Stimulated activated CD4-positive, alpha-beta T cell treated with anti-CD3 and anti-CD28 coated beads, Interleukin-15, amount 100 ng/mL, for 24 hours (primary cell): ENCODE measurements at regions not wholly inside any gene's neighbourhood (a gene's known extent, or its start where the extent isn't known, plus 50 kb on each side); places are given as distances from the start of the nearest gene placed in this dataset.

Source experiments
- DNase-seq: peaks from one replicate; pipeline ENCODE4 v3.0.0-alpha.2; 2020

DNA sequence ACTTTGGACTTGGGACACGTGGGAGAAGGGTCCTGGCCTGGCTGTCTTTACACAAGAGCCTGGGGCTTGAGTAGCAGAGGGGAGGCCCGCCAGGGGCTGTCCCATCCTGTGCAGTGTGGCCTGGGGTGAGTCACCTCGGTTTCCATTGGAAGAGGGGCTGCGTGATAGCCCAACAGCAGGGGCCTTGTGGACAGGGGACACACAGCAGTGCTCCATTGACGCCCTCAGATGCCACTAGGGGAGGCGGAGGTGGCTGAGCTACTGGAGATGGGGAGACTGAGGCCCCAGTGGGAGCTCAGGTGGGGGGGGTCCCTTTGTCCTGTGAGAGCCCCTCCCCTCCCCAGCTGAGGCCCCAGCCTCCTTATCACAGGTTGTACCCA, 50.0 kb upstream of the RNU6ATAC start:
- DNase-seq, result no peak

DNA sequence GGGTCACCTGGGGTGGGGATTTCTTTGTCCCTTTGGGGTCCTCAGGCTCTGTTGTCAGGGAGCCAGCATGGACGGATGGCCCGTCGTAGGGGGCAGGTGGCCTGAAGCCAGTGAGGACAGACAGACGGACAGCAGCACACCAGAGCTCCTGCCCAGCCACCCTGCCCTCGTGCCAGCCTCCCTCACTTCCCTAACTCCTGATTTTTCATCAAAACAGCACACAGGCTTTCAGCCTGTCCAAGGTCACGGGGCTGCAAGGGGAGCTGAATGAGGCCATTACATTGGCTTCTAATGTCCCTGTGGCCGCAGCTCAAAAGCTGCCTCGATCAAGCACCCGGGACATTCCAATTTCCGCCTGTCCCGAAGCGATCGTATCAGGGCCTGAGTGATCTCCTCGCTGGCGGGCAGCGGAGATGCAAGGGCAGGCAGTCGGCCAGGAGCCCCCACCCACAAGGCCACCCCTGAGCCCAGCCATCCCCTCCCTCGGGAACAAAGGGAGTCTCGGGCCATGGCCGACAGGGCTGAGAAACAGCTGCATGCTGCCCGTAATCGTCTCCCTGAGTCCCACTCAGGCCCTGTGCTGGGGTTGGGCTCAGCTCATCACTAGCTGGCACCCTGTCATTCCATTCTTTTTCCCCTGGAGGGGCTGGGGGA, 50.5 kb upstream of the RNU6ATAC start:
- no peak for DNase-seq

DNA sequence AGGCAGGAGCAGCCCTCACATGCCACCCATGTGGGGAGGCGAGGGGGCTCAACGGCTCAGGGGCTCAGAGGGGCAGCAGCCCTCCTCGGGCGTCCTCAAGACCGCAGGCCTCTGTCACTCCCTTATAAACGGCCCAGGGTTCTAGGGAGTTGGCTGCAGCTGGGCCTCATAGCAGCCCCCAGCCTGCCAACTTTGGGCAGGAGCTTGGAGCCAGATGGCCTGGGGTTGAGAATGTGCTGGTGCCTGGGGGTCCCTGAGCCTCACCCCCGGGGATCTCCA, 51.0 kb upstream of the RNU6ATAC start:
- DNase-seq, result no peak

DNA sequence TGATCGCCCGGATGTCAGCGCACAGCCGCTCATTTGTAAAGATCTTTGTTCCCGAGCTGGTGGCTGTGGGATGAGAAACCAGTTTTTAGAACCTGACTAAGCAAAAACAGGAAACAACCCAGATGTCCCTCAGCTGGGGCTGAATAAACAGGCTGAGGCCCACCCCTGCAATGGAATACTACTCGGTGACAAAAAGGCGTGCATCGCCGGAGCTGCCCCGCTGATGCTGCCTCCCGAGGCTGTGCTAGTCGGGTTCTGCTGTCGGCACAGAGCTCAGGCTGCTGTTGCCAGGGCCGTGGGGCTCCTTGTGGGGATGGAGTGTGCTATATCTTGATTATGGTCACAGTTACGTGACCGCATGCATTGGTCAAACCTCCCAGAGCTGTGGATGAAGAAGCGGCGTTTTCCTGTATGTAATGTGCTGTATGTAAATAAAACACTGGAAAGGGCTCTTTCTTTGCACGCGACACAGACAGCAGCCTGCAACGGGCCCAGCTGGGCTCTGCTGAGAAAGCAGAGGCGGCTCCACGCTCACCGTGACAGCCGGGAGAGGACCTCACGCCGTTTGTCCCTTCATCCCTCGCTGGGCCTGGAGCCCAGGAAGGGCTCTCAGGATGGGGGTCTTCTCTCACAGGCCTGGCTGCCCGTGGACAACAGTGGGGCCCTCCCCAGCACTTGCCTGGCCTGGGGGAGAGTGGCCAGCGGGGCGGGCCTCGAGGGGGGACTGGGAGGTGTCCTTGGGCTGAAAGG, 51.5 kb upstream of the RNU6ATAC start:
- no peak for DNase-seq

DNA sequence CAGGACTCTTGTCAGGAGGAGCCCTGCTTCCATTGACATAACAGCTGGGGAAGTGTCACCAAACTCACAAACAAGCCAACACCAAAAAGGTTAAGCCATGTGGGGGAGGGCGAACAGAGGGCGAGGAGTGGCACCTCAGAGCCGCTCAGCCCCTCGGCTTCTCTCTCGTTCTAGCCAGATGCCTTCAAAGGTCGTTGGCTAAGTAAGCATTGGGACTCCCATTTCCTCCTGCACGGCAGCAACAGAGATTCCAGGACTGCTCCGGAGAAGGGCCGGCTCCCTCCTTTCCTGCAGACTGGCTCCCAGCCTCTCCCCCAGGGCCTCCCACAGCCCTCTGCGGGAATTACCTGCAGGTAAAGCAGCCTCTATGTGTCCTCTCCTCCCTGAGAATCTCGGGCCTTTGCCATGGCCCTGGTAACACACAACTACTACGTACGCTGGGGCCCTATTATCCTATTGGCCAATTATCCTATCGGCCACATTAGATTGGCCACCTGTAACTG, 52.1 kb upstream of the RNU6ATAC start:
- no peak for DNase-seq

DNA sequence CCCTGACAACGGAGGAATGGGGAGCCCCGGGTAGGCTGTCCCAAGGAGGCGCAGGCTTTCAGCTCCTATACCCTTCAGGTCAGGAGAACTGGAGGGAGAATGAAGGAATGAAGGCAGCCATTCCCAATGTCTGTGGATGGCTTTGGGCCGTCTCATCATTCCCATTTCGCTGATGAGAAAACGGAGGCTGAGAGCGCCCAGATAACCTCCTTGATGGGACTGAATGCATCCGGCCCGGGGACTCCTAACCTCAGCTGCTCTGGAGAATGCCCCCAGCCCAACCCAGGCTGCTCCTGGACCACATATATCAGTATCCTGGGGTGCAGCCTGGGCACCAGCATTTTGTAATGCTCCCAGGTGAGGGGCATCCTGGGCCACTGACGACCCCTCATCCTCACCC, 52.6 kb upstream of the RNU6ATAC start:
- no peak for DNase-seq

DNA sequence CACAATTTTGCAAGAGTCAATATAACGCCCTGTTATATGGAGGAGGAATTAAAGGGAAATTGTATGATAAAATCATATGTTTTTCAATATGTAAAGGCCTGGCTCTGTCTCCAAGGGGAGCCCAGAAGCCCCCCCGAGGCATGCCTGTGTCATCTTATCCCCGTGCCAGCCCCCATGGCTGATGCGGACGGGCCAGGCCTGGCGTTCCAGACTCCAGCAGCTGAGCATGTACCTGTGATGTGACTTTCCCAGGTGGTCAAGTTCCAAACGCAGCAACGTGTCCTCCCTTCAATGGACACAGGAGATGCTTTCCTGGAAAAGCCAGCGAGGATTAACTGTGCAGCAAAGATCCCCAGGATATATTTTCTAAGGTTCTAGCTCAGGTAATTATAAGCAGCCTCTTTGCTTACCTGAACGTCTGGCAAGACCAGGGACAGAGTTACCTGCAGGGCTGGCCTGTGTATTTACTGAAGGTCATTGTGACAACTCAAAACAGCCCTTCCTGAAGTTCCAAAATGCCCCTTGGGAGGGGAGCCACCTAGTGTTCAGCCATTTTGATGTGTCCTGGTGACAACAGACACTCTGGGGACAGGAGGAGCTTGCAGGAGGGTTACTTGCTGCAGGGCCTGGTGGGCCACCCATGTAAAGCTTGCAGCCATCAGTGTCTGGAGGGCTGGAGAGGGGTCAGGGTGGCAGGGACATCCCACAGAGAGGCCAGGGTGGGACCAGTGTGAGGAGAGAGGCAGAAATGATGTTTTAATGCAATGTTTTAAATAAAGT, 53.3 kb upstream of the RNU6ATAC start:
- no peak for DNase-seq

DNA sequence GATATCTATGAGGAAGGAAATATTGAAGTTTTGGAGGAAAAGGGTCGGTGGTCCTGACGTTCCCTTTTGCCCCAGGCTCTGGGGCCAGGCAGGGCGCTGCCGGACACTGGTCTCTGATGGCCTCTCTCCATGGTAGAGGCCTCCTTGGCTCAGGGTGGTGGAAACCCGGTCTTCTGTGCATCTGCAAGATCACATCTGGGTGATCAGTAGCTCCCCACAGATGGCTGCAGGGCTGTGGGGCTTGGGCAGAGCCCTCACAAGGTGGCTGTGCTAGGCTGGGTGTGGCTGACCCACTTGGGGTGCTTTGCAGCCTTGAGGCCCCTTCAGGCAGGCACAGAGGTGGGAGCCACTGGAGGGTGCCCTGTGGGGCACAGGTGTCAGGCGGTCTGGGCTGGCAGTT, 53.9 kb upstream of the RNU6ATAC start:
- DNase-seq, result no peak

DNA sequence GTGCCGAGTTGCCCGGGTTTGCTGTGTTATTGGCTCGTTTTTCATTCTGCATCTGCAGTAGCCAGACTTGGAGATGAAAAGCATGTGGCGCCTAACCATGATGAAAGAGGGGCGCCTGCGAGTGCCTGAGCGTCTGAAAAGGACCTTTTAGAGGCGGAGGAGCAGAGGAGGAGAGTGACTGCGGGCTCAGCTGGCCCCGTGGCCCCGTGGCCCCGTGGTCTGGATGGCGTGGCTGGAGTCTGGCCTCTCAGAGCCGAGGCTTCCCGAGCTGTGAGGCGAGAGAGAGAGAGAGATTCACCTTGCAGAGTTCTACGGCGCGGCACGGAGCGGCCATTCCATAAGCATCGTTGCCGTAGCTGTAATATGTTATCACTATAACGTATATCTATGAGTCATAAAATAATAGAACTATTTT, 55.3 kb upstream of the RNU6ATAC start:
- no peak for DNase-seq

DNA sequence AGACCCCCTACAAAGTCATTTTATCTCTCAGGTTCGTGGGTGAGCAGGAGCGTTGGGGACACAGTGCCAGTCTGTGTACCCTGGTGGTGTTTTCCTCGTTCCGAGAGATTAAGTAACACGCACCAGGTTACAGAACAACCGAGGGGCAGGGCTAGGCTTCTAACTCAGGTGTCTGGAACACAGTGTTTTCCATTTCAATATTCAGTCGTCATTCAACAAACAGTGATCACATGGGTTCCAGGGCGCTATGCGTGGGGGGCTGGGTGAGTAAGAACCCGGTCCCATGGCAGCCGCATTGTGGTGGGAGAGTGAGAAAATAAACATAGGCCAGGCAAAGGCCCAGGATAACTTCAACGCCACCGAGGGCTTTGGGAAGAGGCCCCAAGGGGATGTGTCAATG, 55.9 kb upstream of the RNU6ATAC start:
- no peak for DNase-seq

DNA sequence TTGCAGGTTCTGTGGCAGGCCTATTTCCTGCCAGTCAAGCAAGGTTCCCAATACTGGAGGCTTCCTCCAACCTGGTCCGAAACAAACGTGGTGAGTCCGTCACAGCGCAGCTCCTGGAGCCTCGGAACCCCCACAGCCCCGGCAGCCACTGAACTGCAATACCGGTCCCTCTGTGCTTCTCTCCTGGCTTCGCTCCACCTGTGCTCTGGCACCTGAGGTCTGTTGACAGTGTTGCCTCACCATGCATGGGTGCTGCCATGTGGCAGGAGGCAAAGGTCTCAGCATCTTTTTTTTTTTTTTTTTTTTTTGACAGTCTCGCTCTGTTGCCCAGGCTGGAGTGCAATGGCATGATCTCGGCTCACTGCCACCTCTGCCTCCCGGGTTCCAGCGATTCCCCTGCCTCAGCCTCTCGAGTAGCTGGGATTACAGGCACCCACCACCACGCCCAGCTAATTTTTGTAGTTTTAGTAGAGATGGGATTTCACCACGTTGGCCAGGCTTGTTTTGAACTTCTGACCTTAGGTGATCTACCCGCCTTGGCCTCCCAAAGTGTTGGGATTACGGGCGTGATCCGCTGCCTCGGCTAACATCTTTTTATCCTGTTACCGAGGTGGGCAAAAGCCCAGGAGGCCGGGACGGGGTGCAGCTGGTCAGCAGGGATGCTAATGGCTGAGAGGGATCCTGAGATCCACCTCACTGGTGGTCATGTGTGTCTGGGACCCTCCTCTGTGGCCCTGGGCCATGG, 57.1 kb upstream of the RNU6ATAC start:
- DNase-seq, result no peak

DNA sequence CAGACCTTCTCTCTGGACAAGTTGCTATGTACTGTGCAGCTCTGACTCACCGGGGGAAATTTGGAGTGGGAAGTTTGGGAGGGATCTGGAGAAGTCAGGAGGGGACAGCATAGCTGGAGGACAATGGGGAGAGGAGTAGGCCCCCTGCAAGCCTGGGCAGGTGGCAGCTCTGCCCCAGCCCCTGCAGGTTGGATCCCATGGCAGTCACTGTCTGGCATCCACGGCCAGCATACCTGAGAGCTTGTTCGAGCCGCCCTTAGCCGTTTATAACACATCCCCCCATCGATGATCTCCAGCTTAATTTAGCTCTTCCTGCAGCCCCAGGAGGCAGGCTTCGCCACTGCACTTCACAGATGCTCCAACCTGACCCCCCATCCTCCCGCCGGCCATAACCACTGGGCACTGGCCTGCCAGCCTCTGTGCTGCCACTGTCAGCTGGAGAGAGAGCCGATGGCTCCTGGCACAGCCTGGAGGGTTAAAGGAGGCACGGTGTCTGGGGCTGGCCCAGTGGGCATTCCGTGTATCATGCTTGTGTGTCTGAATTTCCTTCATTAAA, 57.7 kb upstream of the RNU6ATAC start:
- no peak for DNase-seq

DNA sequence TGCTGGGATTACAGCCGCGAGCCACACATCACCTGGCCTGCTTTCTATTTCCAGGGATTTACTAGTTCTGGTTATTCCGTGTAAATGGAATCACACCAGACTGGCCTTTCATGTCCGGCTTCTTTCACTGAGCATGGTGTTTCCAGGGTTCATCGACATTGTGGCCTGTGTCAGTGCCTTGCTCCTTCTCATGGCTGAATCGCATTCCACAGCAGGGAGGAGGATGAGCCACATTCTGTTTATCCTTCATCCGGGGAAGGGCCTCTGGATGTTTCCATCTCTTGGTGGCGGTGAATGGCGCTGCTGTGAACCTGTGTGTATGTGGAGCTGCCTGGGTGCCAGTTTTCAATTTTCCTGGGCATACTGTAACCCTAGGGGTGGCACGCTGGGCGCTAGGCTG, 58.7 kb upstream of the RNU6ATAC start:
- no peak for DNase-seq

DNA sequence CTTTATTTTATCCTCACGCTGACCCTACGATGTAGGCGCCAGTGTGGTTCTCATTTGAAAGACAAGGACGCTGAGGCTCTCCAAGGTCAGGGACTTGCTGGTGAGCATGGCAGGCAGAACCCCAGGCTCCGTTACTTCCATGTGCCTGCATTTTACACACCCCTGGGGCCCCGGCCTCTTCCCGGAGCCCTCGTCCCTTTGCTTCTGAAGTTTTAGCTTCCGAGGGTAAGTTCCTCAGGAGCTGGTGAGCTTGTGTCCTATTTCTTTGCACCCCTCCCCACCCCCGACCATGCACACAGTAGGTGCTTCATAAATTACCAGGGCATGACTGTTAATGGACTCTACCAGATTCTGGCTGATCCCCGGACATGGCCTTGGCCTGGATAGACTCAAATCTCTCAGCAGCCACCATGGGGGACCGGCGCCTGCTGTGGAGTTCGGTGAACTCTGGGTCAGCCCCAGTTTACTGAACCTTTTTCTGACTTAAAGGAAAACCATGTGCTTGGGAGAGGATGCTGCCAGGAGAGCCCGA, 59.3 kb upstream of the RNU6ATAC start:
- no peak for DNase-seq

DNA sequence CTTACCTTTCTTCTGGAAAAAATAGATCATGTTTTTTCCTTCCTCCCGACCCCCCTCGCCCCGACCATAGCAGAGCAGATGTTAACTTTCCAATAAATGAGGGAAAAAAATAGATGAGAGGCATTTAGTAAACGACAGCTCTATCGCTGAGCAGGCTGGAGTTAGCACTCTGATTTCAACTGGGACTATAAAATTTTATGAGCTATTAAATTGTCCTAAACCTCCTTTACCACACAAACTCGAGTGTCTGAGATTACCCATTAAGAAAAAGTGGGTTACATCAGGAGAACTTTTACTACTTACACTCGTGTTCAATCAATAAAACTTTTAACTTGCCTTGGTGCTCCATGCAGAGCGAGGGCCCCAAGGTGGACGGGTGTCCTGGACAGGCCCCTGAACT, 59.8 kb upstream of the RNU6ATAC start:
- no peak for DNase-seq

DNA sequence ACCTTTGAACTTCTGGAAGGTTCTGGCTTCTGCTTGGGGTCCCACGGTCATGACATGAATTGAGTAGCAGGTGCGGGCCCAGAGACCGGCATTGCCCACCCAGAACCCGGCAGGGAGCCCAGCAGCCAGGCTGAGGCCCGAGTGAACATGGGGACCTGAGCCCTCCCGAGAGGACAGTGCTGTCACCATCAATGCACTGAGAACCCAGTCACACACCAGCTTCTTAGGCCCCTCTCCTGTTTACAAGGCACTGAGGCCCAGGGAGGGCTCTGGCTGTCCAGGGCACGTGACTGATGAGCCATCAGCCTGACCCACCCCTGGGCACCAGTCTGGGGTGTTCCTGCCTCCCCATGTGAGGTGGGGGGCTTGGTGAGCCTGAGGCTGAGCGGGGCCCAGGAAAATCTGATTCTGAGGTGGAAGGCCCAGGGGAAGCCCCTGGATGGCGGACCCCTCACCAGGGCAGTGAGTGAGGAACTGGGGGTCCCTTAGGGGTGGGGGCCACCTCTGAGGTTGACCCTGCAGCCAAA, 60.3 kb upstream of the RNU6ATAC start:
- no peak for DNase-seq

DNA sequence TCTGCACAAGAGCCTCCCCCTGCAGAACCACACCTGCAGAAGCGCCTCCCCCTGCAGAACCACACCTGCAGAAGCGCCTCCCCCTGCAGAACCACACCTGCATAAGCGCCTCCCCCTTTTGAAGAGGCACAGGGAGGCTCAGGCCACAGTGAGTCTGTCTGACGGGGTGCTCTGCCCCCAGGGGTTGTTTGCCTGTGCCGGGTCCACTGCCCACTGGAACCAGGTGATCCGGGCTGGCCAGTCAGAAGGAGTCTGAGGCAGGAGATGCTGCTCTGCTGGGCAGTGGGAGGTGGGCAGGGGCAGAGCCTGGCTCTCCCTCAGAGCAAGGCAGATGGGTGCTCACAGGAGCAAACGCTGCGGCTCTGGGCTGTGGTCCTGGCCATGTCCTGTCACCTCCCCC, 60.8 kb upstream of the RNU6ATAC start:
- no peak for DNase-seq

DNA sequence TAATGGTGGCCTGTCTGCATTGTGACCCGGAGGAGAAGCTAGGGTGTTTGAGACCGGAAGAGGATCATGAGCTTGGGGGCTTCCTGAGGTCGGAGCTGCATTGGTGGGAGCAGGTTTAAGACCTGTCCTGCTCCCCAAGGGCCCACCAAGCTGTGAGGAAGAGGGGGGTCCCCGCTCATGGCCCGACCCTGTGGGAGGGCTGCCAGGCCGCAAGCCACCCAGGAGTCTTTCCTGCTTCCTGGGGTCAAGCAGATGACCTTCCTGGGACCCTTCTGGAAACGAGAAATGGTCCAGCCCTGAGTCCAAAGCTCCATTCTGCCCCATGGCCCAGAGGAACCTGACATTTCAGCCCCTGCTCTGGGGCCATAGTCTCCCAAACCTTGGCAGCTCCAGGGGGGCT, 61.5 kb upstream of the RNU6ATAC start:
- DNase-seq, result no peak

DNA sequence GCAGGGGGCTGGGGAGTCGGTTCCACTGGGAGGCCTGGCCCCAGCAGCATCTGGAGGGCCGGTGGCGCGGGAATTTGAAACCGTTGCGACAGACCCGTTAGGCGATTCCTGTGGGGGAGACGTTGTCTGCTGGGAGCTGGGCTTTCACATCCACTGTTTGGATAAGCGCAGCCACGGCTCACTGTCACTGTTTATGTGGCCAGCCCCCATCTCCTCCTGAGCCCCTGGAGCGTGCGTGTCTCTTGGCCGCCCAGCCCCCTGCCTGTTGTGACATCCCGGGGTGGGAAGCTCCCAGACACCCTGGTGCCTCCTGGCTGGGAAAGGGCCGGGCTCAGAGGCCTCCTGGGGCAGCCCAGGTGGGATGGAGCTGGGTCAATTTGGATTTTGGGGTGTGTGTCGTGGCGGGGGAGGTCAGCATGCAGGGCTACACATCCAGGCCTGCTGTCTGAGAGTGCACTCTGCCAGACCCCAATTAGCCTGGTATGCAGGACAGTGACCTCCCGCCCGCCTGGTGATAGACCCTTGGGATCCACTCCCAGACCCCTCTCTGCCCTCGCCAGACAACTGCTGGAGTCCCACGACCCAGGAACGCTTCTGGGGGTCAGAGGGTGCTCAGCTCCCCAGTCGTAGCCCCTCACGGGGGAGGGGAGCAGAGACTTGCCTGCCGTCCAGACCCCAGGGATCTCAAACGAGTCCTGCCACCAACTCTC, 62.0 kb upstream of the RNU6ATAC start:
- no peak for DNase-seq

DNA sequence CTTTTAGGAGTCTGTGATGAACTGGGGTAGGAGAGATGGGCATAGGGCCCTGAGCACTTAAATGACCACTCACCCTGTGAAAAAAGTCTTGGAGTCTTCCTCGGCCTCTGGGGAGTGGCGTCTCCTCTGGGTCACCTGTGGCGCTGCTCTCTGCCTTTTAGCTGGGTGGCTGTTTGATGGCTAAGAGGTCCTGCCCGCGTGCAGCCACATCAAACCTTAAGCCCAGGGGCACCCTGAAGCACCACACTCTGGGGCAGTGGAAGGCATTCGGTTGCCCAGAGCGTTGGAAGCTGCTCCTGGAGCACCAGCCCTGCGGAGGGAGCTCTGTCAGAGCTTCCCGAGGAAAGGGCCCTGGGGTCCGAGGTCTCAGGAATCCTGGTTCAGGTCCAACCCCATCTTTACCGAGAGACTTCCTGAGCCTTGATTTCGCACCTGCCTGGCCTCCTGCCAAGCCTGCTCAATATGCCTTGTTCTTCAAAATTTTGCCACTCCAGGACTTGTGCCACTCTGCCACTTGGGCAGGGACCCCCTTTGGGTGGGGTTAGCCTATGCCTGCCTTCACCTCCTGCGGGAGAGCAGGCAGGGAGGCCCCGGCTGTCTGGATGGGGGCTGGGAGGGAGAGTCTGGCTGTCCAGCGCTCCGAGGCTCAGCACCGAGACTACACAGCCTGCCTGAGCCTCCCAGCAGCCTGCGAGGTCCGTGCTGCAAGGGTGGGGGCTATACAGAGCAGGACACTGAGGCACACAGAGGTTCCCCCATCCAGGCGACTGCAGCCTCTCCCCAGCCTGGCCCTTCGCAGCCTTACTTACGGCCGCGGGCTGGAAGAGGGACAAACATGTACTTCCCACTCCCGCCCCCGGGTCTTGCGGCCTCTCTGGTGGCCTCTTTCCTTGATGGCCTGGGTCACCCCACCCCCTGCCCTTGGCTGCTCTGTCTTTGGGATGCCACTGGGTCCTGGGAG, 63.4 kb upstream of the RNU6ATAC start:
- DNase-seq, result no peak

DNA sequence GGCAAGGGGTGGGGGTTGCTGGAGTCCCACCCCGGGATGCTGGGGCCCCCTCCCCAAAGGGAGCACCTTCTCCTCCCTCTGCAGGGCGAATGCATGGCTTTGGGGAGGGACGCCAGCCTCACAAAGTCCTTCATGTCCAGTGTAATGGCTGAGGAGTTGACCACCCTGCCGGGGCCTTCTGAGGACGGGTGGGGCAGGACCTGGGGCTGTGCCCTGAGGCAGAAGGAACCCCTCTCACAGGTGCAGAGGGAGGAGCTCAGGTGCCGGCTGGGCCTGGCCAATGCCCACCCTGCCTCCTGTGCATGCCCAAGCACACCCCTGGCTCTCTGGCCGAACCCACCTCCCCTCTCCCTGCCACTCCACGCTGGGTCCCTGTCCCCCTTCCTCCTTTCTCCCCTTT, 64.3 kb upstream of the RNU6ATAC start:
- DNase-seq, result no peak
